GM20000 (cell line): ENCODE measurements at regions not wholly inside any gene's neighbourhood (a gene's known extent, or its start where the extent isn't known, plus 50 kb on each side); places are given as distances from the start of the nearest gene placed in this dataset.

Source experiments
- DNase-seq: peaks from one replicate; pipeline ENCODE4 v3.0.0; 2012; ENCODE audit warnings: low spot score
- CTCF ChIP-seq: IDR thresholded peaks from 2 replicates; pipeline ENCODE4 v1.5.1; 2012; ENCODE audit warnings: mild to moderate bottlenecking, control low read depth; ENCODE audit errors: extremely low read depth, missing control alignments

GRCh38 chr1:88540255-88540654 lies 143.8 kb upstream of the PKN2 start:
- no peak for TF ChIP-seq CTCF
- DNase-seq = no peak

GRCh38 chr1:88541596-88541995 lies 142.5 kb upstream of the PKN2 start:
- DNase-seq = no peak
- TF ChIP-seq CTCF = no peak

- TF ChIP-seq CTCF = no peak
- DNase-seq = no peak
These were observed 139.9 kb upstream of the PKN2 start for GRCh38 chr1:88544195-88544594.

DNA sequence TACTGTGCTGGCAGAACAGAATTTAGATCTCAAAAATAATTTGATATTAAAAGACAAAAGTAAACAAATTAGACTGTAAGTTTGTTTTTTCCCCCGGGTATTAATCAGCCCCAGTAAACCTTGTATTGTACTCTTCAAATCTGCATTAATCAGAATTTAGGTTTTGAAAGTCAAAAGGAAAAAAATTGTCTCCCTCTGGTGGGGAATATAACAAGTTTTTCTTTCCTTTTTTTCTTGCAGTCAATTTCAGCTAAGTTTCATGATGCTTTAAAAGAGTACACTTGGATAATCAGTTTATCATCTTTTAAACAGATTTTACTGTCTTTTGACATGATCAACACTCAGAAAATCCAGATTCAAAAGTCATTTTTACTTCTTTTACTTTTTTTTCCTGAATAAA lies 134.5 kb upstream of the PKN2 start:
- no peak for TF ChIP-seq CTCF
- DNase-seq = no peak

- no peak for TF ChIP-seq CTCF
- no peak for DNase-seq
These were observed 131.8 kb upstream of the PKN2 start for GRCh38 chr1:88552226-88552625.

DNA sequence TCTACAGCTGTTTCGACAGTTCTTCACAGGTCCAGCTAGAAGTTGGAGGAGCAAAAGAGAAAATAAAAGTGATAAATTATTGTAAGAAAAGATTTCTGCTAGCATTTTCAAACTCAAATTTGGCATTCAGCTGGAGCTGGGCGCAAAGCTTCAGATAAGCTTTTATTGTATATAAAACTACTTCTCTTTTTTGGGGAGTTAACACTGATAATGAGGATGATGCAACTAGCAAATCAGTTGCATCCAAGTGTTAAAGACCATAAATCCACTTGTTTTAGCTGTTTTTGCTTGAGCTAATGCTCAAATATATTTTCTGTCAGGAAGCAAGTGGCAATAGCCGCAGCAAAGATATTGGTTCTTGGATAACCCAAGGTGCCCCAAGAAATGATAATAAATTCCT lies 127.1 kb upstream of the PKN2 start:
- no peak for DNase-seq
- TF ChIP-seq CTCF = no peak

GRCh38 chr1:88560621-88561020 lies 123.5 kb upstream of the PKN2 start:
- no peak for DNase-seq
- no peak for TF ChIP-seq CTCF
